ENCODE measurements at regions not wholly inside any gene's neighbourhood (a gene's known extent, or its start where the extent isn't known, plus 50 kb on each side); places are given as distances from the start of the nearest gene placed in this dataset.
A peak's percentile ranks its signal among the peaks of the same experiment; 100 is the strongest.
"Not testable (repeated sequence)": the region's sequence is repeated elsewhere in the genome, so short reads cannot be mapped to it uniquely, and the experiment has no call there.

DNA sequence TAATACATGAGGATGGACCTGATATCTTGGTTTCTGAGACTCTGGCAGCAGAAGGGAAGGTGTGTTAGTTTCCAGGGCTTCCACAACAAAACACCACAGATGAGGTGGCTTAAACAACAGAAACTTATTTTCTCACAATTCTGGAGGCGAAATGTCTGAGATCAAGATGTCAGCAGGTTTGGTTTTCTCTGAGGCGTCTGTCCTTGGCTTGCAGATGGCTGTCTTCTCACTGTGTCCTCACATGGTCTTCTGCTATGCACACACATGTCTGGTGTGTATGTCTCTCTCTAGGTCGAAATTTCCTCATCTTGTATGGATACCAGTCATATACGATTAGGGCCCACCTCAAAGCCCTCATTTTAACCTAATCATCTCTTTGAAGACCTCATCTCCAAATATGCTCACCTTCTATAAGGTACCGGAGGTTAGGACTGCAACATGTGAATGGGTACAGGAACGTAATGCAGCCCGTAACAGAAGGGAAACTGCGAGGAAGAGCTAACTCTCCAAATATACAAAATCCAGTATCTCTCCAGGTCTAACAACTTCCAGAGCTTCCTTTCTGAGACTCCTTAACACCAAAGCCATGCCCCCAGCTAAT lies 139.8 kb upstream of the SMARCA2 start:
- FAIRE-seq (no peak), DNase-seq (ENCODE audit: insufficient read length) (no peak)
- TF ChIP-seq POLR2AphosphoS5 (IDR thresholded peaks at IDR 0.05; ENCODE audit: low read depth, low read length), result no peak
- no peak for TF ChIP-seq POLR2A (IDR thresholded peaks at IDR 0.05; ENCODE audit: low read depth, low read length)
- no peak for TF ChIP-seq TAF1 (IDR thresholded peaks at IDR 0.05; ENCODE audit: borderline replicate concordance, low read depth, low read length)

DNA sequence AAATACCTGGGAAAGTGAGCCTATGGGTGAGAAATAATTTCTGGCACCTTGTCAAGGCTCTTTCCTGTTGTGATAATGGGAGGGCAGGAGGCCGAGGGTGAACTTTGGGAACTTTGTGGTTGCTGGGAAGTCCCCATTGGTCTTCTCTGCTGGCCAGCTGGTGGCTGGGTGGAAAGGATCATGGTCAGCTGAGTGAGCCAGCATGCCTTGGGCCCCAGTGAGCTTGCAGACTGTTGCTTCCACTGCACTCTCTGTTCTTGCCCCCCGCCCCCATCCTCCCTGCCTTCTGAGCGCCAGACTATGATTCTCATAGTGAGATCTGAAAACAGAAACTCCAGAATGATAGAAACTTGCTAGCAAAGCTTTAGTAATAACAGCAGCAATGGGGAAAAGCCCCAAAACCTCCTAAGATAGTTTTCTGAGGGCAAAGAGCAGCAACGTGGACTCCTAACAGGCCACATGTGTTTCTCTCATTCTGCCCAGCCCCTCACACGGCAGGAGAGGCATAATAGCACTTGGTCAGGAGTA lies 139.2 kb upstream of the SMARCA2 start:
- TF ChIP-seq POLR2A (IDR thresholded peaks at IDR 0.05; ENCODE audit: low read depth, low read length), result no peak; the same call in none of the 2 replicates
- 0 out of 2 replicates have a peak, but pooled peaks have one; percentile 50 for TF ChIP-seq TAF1 (IDR thresholded peaks at IDR 0.05; ENCODE audit: borderline replicate concordance, low read depth, low read length)
- peak; percentile 56 for TF ChIP-seq POLR2AphosphoS5 (IDR thresholded peaks at IDR 0.05; ENCODE audit: low read depth, low read length)
- DNase-seq (ENCODE audit: insufficient read length) (no peak), FAIRE-seq (peak; percentile 99)

DNA sequence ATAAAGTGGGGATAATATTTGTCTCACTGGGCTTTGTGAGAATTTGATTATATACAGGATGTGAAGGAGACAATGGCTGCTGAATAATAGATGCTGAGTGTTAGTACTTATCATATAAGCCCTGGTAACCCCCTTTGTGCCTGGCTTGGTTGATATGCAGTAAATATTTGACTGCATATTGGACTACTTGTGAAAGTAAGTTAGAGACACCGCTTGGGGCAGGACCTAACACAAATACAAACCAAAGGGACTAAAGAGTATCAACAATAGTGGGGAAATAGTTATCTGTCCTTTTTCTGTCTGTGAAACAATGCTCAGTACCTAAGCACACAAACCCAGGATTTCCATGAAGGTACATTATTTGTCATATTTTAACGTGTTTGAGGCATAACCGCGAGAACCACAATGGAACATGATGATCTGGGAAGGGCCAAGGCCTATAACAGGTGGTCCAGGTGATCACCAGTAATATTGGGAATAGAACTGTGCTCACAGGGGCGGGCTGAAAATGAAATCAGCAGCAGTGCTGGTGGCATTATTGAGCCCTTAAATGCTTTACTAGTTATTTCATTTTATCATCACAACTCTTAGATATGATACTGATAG lies 138.2 kb upstream of the SMARCA2 start:
- FAIRE-seq (no peak), DNase-seq (ENCODE audit: insufficient read length) (no peak)
- TF ChIP-seq TAF1 (IDR thresholded peaks at IDR 0.05; ENCODE audit: borderline replicate concordance, low read depth, low read length) (no peak), POLR2A (IDR thresholded peaks at IDR 0.05; ENCODE audit: low read depth, low read length) (no peak; the same call in 1 of the 2 replicates), POLR2AphosphoS5 (IDR thresholded peaks at IDR 0.05; ENCODE audit: low read depth, low read length) (no peak)

DNA sequence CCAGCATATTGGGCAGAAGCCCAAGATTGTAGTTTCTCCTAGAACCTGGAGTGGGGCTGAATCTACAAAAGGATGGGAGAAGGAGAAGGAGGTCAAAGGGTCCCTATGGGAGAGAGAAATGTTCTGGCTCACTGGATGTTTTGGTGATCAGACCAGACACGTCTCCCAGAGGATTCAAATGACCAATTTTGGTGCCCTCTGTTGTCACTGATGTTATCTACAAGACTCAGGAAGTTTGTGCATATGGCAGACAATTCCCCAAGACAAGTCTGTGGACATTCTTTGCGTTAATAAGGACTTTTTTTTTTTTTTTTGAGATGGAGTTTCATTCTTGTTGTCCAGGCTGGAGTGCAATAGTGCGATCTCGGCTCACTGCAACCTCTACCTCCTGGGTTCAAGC lies 137.2 kb upstream of the SMARCA2 start:
- DNase-seq (ENCODE audit: insufficient read length) (no peak), FAIRE-seq (peak; percentile 78)
- TF ChIP-seq POLR2AphosphoS5 (IDR thresholded peaks at IDR 0.05; ENCODE audit: low read depth, low read length), result no peak
- no peak for TF ChIP-seq POLR2A (IDR thresholded peaks at IDR 0.05; ENCODE audit: low read depth, low read length)
- no peak for TF ChIP-seq TAF1 (IDR thresholded peaks at IDR 0.05; ENCODE audit: borderline replicate concordance, low read depth, low read length)

DNA sequence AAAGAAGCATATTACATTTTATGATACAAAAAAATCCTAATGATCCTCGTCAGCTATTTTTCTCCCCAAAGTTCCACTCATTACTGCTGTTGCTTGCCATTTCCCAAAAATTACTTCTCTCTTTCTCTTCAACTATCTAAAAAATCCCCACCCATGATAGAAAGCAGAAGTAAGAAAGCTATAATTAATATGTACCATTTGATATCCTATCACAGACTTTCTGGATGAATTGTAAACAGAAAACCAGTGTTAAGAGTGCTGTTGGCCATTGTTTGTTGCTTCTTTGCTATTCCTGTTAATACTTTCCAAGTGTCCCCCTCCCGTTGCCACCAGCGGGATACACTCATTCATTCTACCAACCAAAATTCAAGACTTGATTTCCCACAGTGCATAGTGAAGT lies 136.3 kb upstream of the SMARCA2 start:
- DNase-seq (ENCODE audit: insufficient read length) (no peak), FAIRE-seq (no peak)
- TF ChIP-seq POLR2A (IDR thresholded peaks at IDR 0.05; ENCODE audit: low read depth, low read length) (no peak), POLR2AphosphoS5 (IDR thresholded peaks at IDR 0.05; ENCODE audit: low read depth, low read length) (no peak), TAF1 (IDR thresholded peaks at IDR 0.05; ENCODE audit: borderline replicate concordance, low read depth, low read length) (no peak)

DNA sequence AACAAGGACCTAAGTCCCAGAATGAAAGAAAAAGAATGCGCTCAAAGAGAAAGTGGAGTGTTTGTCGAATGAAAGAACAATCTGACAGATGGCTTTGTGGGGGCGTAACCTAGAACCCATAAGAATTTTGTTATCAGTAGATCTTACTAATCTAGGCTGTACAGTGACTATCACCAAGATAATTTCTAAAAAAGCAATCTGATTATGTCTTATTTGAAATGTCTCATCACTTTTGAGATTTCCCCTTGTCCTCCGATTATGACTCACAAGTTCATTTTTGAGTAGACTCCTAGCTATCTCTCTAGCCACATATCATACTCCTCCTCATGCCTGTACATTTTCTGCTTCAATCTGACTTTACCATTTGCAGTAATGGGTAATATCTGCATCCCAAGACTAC lies 135.6 kb upstream of the SMARCA2 start:
- DNase-seq (ENCODE audit: insufficient read length) (no peak), FAIRE-seq (peak; percentile 97)
- TF ChIP-seq POLR2AphosphoS5 (IDR thresholded peaks at IDR 0.05; ENCODE audit: low read depth, low read length) (peak; percentile 23; the same call in 1 of the 2 replicates), POLR2A (IDR thresholded peaks at IDR 0.05; ENCODE audit: low read depth, low read length) (no peak)

DNA sequence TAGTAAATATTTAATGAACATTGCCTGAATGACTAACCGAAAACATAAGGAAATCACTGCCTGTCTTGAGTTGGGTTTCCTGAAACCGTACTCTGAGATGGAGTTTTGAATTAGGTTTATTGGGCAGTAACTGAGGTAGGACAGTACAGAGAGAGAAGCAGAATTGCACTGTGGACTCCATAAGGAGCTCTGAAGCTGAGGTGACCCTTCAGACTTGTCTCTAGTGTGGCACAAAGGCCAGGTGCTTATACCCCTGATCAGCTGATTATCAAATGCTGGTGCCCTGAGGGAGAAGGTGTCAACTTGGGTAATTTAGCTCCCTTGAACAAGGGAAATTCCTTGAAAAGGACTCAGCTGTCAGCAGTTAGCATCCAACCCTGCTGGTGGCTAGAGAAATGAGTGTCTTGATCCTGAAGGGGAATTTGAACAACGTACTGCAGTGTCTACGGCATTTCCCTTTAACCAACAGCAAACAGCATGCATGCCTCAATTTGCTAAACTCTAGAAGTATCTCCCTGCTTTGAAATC lies 135.0 kb upstream of the SMARCA2 start:
- no peak for DNase-seq (ENCODE audit: insufficient read length)
- no peak for FAIRE-seq
- TF ChIP-seq POLR2AphosphoS5 (IDR thresholded peaks at IDR 0.05; ENCODE audit: low read depth, low read length), result peak; percentile 63; the same call in 1 of the 2 replicates
- TF ChIP-seq POLR2A (IDR thresholded peaks at IDR 0.05; ENCODE audit: low read depth, low read length), result peak; percentile 59; the same call in 1 of the 2 replicates
- TF ChIP-seq TAF1 (IDR thresholded peaks at IDR 0.05; ENCODE audit: borderline replicate concordance, low read depth, low read length), result 0 out of 2 replicates have a peak, but pooled peaks have one; percentile 32

DNA sequence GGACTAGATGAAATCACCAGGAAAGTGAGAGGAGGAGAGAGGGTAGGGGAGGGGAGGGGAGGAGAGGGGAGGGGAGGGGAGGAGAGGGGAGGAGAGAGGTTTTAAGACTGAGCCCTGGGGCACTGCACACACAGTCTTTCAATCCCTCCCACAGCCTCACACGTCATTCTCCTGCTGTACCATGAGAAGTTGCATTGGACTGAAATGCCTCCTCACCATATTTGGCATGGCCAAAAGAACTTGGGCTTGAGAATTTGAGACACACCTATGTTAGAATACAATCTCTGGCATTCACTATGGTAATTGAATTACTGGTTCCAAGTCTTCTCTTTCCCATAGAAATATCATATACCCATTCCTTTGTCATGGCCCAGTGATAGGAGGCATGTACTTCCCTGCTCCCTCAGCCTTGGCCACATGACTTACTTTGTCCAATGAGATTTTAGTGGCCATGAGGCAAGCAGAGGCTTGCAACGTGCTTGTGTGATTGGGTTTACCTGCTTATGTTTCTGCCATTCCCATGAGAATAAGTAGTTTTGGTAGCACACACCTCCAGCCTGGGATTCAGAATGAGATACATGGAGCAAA lies 133.3 kb upstream of the SMARCA2 start:
- FAIRE-seq (peak; percentile 61), DNase-seq (ENCODE audit: insufficient read length) (no peak)
- no peak for TF ChIP-seq POLR2A (IDR thresholded peaks at IDR 0.05; ENCODE audit: low read depth, low read length)
- no peak for TF ChIP-seq TAF1 (IDR thresholded peaks at IDR 0.05; ENCODE audit: borderline replicate concordance, low read depth, low read length)
- TF ChIP-seq POLR2AphosphoS5 (IDR thresholded peaks at IDR 0.05; ENCODE audit: low read depth, low read length), result no peak

DNA sequence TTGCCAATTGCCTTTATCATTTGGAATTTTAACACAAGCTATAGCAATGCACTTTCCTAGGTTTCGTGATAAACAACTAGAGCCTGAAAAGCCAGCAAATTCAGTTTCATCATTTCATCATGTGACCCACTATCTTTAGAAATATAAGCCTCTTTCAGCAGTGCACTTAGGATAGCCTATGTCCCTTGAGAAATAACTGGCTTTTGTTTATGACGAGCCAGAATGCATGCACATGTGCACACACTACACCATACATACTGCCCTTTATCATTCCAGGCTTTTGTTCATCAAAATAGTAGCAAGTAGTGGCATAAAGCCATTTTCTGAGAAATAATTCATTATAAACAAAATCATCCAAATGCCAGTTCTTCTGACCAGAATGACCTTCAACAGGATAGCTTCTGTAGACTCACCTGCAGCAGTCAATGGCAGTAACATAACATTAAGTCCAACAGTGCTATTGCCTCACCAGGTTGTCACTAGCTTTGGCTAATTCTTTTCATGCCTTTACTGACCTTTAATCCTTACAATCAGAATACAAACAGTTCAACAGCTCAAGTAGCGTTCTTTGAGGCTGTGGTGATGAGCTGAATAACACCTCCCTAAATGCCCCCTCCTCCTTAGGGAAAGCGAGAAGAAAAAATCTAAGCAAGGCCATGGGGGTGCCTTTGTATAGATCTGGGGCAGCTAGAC lies 132.3 kb upstream of the SMARCA2 start:
- TF ChIP-seq POLR2AphosphoS5 (IDR thresholded peaks at IDR 0.05; ENCODE audit: low read depth, low read length) (no peak), POLR2A (IDR thresholded peaks at IDR 0.05; ENCODE audit: low read depth, low read length) (no peak), TAF1 (IDR thresholded peaks at IDR 0.05; ENCODE audit: borderline replicate concordance, low read depth, low read length) (no peak)
- FAIRE-seq, result peak; percentile 17
- no peak for DNase-seq (ENCODE audit: insufficient read length)

DNA sequence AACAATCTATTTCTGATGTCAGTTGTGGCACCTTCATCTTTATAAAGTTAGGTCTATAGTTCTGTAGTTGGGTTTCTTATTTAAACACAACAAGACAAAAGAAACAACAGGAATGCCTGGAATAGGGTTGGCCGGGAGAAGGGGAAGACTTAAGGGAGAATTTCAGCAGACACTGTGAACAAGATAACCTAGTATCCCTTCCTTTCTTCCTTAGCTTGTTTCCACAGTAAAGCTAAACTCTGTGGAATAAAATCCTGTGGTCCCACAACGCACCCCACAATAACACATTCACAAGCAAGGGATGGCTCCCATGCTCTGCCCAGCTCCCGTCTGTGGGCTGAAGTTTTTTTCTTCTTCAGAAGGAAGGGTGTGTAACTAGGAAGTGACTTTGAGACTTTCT lies 124.9 kb upstream of the SMARCA2 start:
- TF ChIP-seq POLR2A (IDR thresholded peaks at IDR 0.05; ENCODE audit: low read depth, low read length) (no peak), TAF1 (IDR thresholded peaks at IDR 0.05; ENCODE audit: borderline replicate concordance, low read depth, low read length) (no peak), POLR2AphosphoS5 (IDR thresholded peaks at IDR 0.05; ENCODE audit: low read depth, low read length) (no peak)
- no peak for FAIRE-seq
- DNase-seq (ENCODE audit: insufficient read length), result no peak

DNA sequence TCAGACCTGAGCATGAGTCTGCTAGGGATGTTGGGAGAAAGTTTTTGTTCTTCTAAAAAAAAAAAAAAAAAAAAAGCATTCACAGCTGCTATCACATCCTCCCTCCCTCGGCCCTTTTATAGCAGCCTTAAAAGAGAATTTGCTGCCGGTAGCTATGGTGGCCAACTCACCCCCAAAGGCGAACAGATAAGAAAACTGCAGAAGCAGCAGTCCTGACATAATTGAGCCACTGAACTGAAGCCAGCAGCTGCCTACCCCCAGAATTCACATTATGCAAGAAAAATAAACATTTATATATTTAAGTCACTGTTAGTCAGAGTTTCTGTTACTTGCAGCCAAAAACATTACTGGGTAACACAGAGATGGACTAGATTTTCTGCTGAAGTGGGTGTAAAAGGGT lies 124.3 kb upstream of the SMARCA2 start:
- DNase-seq (ENCODE audit: insufficient read length) (no peak), FAIRE-seq (no peak)
- TF ChIP-seq POLR2AphosphoS5 (IDR thresholded peaks at IDR 0.05; ENCODE audit: low read depth, low read length) (no peak), TAF1 (IDR thresholded peaks at IDR 0.05; ENCODE audit: borderline replicate concordance, low read depth, low read length) (no peak), POLR2A (IDR thresholded peaks at IDR 0.05; ENCODE audit: low read depth, low read length) (no peak)

DNA sequence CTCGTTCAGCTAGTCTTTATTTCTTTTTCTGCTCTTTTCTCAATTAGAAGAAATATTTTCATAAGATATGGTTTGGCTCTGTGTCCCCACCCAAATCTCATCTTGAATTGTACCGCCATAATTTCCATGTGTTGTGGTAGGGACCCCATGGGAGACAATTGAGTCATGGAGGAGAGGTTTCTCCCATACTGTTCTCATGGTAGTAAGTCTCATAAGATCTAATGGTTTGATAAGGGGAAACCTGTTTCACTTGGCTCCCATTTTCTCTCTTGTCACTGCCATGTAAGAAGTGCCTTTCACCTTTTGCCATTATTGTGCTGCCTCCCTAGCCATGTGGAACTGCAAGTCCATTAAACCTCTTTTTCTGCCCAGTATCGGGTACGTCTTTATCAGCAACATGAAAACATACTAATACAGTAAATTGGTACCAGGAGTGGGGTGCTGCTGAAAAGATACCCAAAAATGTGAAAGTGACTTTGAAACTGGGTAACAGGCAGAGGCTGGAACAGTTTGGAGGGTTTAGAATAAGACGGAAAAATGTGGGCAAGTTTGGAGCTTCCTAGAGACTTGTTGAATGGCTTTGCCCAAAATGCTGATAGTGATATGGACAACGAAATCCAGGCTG lies 112.0 kb upstream of the SMARCA2 start:
- FAIRE-seq; DNase-seq (ENCODE audit: insufficient read length): not testable (repeated sequence)
